Keratinocyte (primary cell): ENCODE measurements at regions not wholly inside any gene's neighbourhood (a gene's known extent, or its start where the extent isn't known, plus 50 kb on each side); places are given as distances from the start of the nearest gene placed in this dataset.

ENCODE experiments used
- DNase-seq: peaks from one replicate; pipeline ENCODE4 v3.0.0-alpha.2; 2011; ENCODE audit warnings: low read depth, missing footprints, low spot score
- FAIRE-seq: peaks from 2 replicates; lab custom pipeline; 2011; peaks lifted over from hg19 to GRCh38; lab: Jason Lieb, UNC
- H2AFZ ChIP-seq: 2 replicates; pipeline ENCODE4 v1.6.0; 2012; ENCODE audit warnings: low read length, control low read depth, inconsistent platforms; ENCODE audit not compliant: control insufficient read depth
- H3K27ac ChIP-seq: 2 replicates; pipeline ENCODE4 v1.5.1; 2011; ENCODE audit warnings: low read length; ENCODE audit not compliant: control insufficient read depth, insufficient read depth
- H3K27me3 ChIP-seq: 3 replicates; pipeline ENCODE4 v1.6.0; 2011; ENCODE audit warnings: low read length; ENCODE audit not compliant: control insufficient read depth, insufficient read depth; ENCODE audit errors: extremely low read depth
- H3K36me3 ChIP-seq, 2 experiments: 2 replicates in 1 of 2; 3 replicates in 1 of 2; pipeline ENCODE4 v1.5.1; 2011; ENCODE audit warnings: low read length in 2 of 2, mild to moderate bottlenecking in 1 of 2; ENCODE audit not compliant: control insufficient read depth in 2 of 2, insufficient read depth in 2 of 2; ENCODE audit errors: extremely low read depth in 1 of 2
- H3K4me1 ChIP-seq: 3 replicates; pipeline ENCODE4 v1.5.1; 2011; ENCODE audit warnings: low read length; ENCODE audit not compliant: control insufficient read depth, insufficient read depth; ENCODE audit errors: extremely low read depth
- H3K4me2 ChIP-seq: 3 replicates; pipeline ENCODE4 v1.6.0; 2011; ENCODE audit warnings: low read depth, low read length; ENCODE audit not compliant: control insufficient read depth, insufficient read depth; ENCODE audit errors: extremely low read depth
- H3K4me3 ChIP-seq, 3 experiments: fragments of 200-600 bp in 1 of 3; sonication (generic) in 1 of 3; 2 replicates in 2 of 3; 3 replicates in 1 of 3; pipeline ENCODE4 v1.5.1; 2011 to 2016; ENCODE audit warnings: low read length in 3 of 3, mild to moderate bottlenecking in 3 of 3, control low read depth in 2 of 3, inconsistent platforms in 1 of 3, low read depth in 1 of 3, mixed read lengths in 1 of 3, mixed run types in 1 of 3, moderate library complexity in 1 of 3; ENCODE audit not compliant: control insufficient read depth in 2 of 3, insufficient read depth in 2 of 3; ENCODE audit errors: extremely low read depth in 1 of 3
- H3K79me2 ChIP-seq: 2 replicates; pipeline ENCODE4 v1.6.0; 2012; ENCODE audit warnings: low read length; ENCODE audit not compliant: control insufficient read depth, insufficient read depth
- H3K9ac ChIP-seq: 3 replicates; pipeline ENCODE4 v1.6.0; 2011; ENCODE audit warnings: low read length; ENCODE audit not compliant: control insufficient read depth, insufficient read depth; ENCODE audit errors: extremely low read depth
- H3K9me1 ChIP-seq: 3 replicates; pipeline ENCODE4 v1.6.0; 2011; ENCODE audit warnings: low read length; ENCODE audit not compliant: control insufficient read depth, insufficient read depth; ENCODE audit errors: extremely low read depth
- H3K9me3 ChIP-seq: 2 replicates; pipeline ENCODE4 v1.5.1; 2012; ENCODE audit warnings: low read depth, low read length; ENCODE audit not compliant: control insufficient read depth
- H4K20me1 ChIP-seq: 3 replicates; pipeline ENCODE4 v1.6.0; 2011; ENCODE audit warnings: low read length; ENCODE audit not compliant: control insufficient read depth, insufficient read depth; ENCODE audit errors: extremely low read depth
- CTCF ChIP-seq, 3 experiments: IDR thresholded peaks in 1 of 3; conservative IDR thresholded peaks in 1 of 3; optimal IDR thresholded peaks in 1 of 3; 2 replicates in 2 of 3; 3 replicates in 1 of 3; pipeline versions ENCODE3 to v1.5.1; 2011; ENCODE audit warnings: low read length in 3 of 3, mild to moderate bottlenecking in 3 of 3, moderate library complexity in 2 of 3, control low read depth in 1 of 3, inconsistent platforms in 1 of 3; ENCODE audit not compliant: insufficient read depth in 2 of 3; ENCODE audit errors: extremely low read depth in 1 of 3
- EZH2 ChIP-seq: IDR thresholded peaks from one replicate; pipeline ENCODE4 v1.6.1; 2012; ENCODE audit warnings: inconsistent platforms, mild to moderate bottlenecking, low read length, moderate library complexity
- dilution Hi-C: fragments of 300-500 bp; cut with MboI; formaldehyde crosslinking; loops from one replicate; pipeline ENCODE4 v1.7.0; 2020; ENCODE audit warnings: low sequenced_read_pairs; ENCODE audit not compliant: extremely low pct_ligation_motif_present

GRCh38 chr5:68732251-68732650 lies 361.6 kb upstream of the SLC30A5 start:
- no peak overlapping the region for H2AFZ ChIP-seq
- H3K79me2 ChIP-seq, result no peaks in the 10 kb centered on the region
- H3K4me1 ChIP-seq, result no peaks in the 10 kb centered on the region
- FAIRE-seq (no peak), DNase-seq (no peak)
- H3K27ac ChIP-seq, result no peak overlapping the region
- H3K9ac ChIP-seq, result no peak overlapping the region
- no peak overlapping the region for H3K4me3 ChIP-seq
- no peaks in the 10 kb centered on the region for H3K9me3 ChIP-seq
- H3K9me1 ChIP-seq, result no peaks in the 10 kb centered on the region
- no peak for TF ChIP-seq CTCF (optimal IDR thresholded peaks at IDR 0.05 in 1 of 3, IDR thresholded peaks at IDR 0.05 in 1 of 3, conservative IDR thresholded peaks at IDR 0.05 in 1 of 3; ENCODE audit: extremely low read depth in 1 of 3, insufficient read depth in 2 of 3, low read length in 3 of 3)
- no peak for TF ChIP-seq EZH2
- H4K20me1 ChIP-seq, result no peaks in the 10 kb centered on the region
- peaks cover 4% of the 10 kb centered on the region for H3K27me3 ChIP-seq
- no peak overlapping the region for H3K4me2 ChIP-seq
- no peaks in the 10 kb centered on the region for H3K36me3 ChIP-seq
- dilution Hi-C loops, result no loop called here

- Histone ChIP-seq H2AFZ (no peak overlapping the region), H3K4me1 (no peaks in the 10 kb centered on the region), H3K9me3 (no peaks in the 10 kb centered on the region), H3K79me2 (no peaks in the 10 kb centered on the region), H3K4me2 (no peak overlapping the region), H3K4me3 (no peak overlapping the region), H3K27me3 (no peaks in the 10 kb centered on the region), H3K36me3 (no peaks in the 10 kb centered on the region), H4K20me1 (no peaks in the 10 kb centered on the region), H3K9ac (no peak overlapping the region), H3K9me1 (no peaks in the 10 kb centered on the region), H3K27ac (no peak overlapping the region)
- TF ChIP-seq CTCF (optimal IDR thresholded peaks at IDR 0.05 in 1 of 3, IDR thresholded peaks at IDR 0.05 in 1 of 3, conservative IDR thresholded peaks at IDR 0.05 in 1 of 3; ENCODE audit: extremely low read depth in 1 of 3, insufficient read depth in 2 of 3, low read length in 3 of 3), result no peak
- no peak for TF ChIP-seq EZH2
- no peak for DNase-seq
- dilution Hi-C loops, result no loop called here
- FAIRE-seq, result no peak
Measured at GRCh38 chr5:68734781-68735180, 359.0 kb upstream of the SLC30A5 start.
